WTC11 (cell line): ENCODE measurements at regions not wholly inside any gene's neighbourhood (a gene's known extent, or its start where the extent isn't known, plus 50 kb on each side); places are given as distances from the start of the nearest gene placed in this dataset.

Experiments
- E2F5 ChIP-seq: sonication (generic); formaldehyde crosslinking; IDR thresholded peaks from 2 replicates; pipeline ENCODE4 v1.8.1; 2022; ENCODE audit warnings: mild to moderate bottlenecking, moderate library complexity, missing genetic modification reagents
- SP1 ChIP-seq: sonication (generic); formaldehyde crosslinking; conservative IDR thresholded peaks from 2 replicates; pipeline ENCODE4 v1.8.1; 2022; ENCODE audit warnings: missing genetic modification reagents
- TP53 ChIP-seq: sonication (generic); formaldehyde crosslinking; IDR thresholded peaks from 2 replicates; pipeline ENCODE4 v1.8.1; 2023; ENCODE audit warnings: mild to moderate bottlenecking, missing genetic modification reagents
- ZNF263 ChIP-seq: sonication (generic); formaldehyde crosslinking; IDR thresholded peaks from 2 replicates; pipeline ENCODE4 v1.8.1; 2022; ENCODE audit warnings: low read depth, mild to moderate bottlenecking, moderate library complexity, missing genetic modification reagents
- ZNF281 ChIP-seq: sonication (generic); formaldehyde crosslinking; IDR thresholded peaks from 2 replicates; pipeline ENCODE4 v1.8.0; 2023; ENCODE audit warnings: mild to moderate bottlenecking, missing genetic modification reagents
- TF ChIP-seq, protein P1 (sequence below): fragments of 200-600 bp; IDR thresholded peaks from 2 replicates; pipeline ENCODE4 v1.8.0; 2022; ENCODE audit warnings: antibody characterized with exemption
- TF ChIP-seq, protein P2 (sequence below): sonication (generic); formaldehyde crosslinking; IDR thresholded peaks from 2 replicates; pipeline ENCODE4 v1.8.1; 2023; ENCODE audit warnings: mild to moderate bottlenecking, missing genetic modification reagents

- no peak for TF ChIP-seq ZNF263 (CRISPR knock-in tag)
- TF ChIP-seq ZNF281: no peak
- TF ChIP-seq, protein P1, sequence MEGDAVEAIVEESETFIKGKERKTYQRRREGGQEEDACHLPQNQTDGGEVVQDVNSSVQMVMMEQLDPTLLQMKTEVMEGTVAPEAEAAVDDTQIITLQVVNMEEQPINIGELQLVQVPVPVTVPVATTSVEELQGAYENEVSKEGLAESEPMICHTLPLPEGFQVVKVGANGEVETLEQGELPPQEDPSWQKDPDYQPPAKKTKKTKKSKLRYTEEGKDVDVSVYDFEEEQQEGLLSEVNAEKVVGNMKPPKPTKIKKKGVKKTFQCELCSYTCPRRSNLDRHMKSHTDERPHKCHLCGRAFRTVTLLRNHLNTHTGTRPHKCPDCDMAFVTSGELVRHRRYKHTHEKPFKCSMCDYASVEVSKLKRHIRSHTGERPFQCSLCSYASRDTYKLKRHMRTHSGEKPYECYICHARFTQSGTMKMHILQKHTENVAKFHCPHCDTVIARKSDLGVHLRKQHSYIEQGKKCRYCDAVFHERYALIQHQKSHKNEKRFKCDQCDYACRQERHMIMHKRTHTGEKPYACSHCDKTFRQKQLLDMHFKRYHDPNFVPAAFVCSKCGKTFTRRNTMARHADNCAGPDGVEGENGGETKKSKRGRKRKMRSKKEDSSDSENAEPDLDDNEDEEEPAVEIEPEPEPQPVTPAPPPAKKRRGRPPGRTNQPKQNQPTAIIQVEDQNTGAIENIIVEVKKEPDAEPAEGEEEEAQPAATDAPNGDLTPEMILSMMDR: peak; percentile 29; the same call in 1 of the 2 replicates
- no peak for TF ChIP-seq TP53 (CRISPR knock-in tag)
- TF ChIP-seq SP1 (CRISPR knock-in tag): no peak
- TF ChIP-seq E2F5 (CRISPR knock-in tag): no peak
- TF ChIP-seq, protein P2, sequence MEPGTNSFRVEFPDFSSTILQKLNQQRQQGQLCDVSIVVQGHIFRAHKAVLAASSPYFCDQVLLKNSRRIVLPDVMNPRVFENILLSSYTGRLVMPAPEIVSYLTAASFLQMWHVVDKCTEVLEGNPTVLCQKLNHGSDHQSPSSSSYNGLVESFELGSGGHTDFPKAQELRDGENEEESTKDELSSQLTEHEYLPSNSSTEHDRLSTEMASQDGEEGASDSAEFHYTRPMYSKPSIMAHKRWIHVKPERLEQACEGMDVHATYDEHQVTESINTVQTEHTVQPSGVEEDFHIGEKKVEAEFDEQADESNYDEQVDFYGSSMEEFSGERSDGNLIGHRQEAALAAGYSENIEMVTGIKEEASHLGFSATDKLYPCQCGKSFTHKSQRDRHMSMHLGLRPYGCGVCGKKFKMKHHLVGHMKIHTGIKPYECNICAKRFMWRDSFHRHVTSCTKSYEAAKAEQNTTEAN (CRISPR knock-in tag): no peak
Observed at GRCh38 chr15:70466895-70467529, 296.3 kb downstream of the UACA start.
